SJSA1 (cell line): ENCODE measurements at regions not wholly inside any gene's neighbourhood (a gene's known extent, or its start where the extent isn't known, plus 50 kb on each side); places are given as distances from the start of the nearest gene placed in this dataset.
"Not testable (repeated sequence)": the region's sequence is repeated elsewhere in the genome, so short reads cannot be mapped to it uniquely, and the experiment has no call there.

Experiments
- DNase-seq, 2 experiments: peaks; one replicate each; pipeline ENCODE4 v3.0.0-alpha.2; 2015 to 2020; ENCODE audit warnings: low spot score in 2 of 2, low read depth in 1 of 2
- H3K27ac ChIP-seq: fragments of 250-450 bp; sonication (Bioruptor Pico); 2 replicates; pipeline ENCODE4 v1.5.1; 2020; ENCODE audit warnings: mild to moderate bottlenecking, moderate library complexity
- H3K27me3 ChIP-seq: fragments of 250-450 bp; sonication (Bioruptor Pico); replicated peaks from 2 replicates; pipeline ENCODE4 v1.5.1; 2020; ENCODE audit warnings: mild to moderate bottlenecking, moderate library complexity
- H3K36me3 ChIP-seq: fragments of 250-450 bp; sonication (Bioruptor Pico); 2 replicates; pipeline ENCODE4 v1.5.1; 2020; ENCODE audit warnings: mild to moderate bottlenecking
- H3K4me1 ChIP-seq: fragments of 250-450 bp; sonication (Bioruptor Pico); replicated peaks from 2 replicates; pipeline ENCODE4 v1.6.1; 2021; ENCODE audit warnings: mild to moderate bottlenecking
- H3K4me3 ChIP-seq: fragments of 250-450 bp; sonication (Bioruptor Pico); 2 replicates; pipeline ENCODE4 v1.5.1; 2020; ENCODE audit warnings: mild to moderate bottlenecking
- H3K9me3 ChIP-seq: fragments of 250-450 bp; sonication (Bioruptor Pico); replicated peaks from 2 replicates; pipeline ENCODE4 v1.5.1; 2020; ENCODE audit warnings: mild to moderate bottlenecking

GRCh38 chr18:10147226-10147625 is 233.4 kb downstream of the VAPA start:
- H3K27me3 ChIP-seq, result no peaks in the 10 kb centered on the region
- H3K36me3 ChIP-seq, result no peaks in the 10 kb centered on the region
- DNase-seq, result no peak
- no peaks in the 10 kb centered on the region for H3K9me3 ChIP-seq
- no peak overlapping the region for H3K4me3 ChIP-seq
- H3K27ac ChIP-seq, result no peak overlapping the region
- H3K4me1 ChIP-seq, result peaks cover 5% of the 10 kb centered on the region

DNA sequence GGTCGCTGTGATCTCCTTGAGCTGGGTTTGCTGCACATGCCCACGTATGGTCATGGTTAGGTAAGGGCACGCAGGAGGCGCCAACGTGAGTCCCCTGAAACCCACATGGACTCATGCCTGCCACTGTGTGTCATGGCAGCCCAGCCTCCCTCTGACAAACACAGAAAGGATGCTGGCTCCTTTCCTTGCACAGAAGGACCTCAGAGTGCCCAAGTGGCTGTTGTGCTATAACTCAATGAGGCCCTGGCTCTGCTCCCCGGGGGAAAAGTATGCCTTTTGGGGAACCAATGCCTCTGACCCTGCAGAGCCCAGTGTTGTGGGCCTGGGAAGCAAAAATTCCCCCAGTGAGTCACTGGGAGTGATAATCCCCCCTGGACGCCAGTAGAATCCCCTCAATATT is 233.9 kb downstream of the VAPA start:
- H3K4me3 ChIP-seq, result no peak overlapping the region
- no peaks in the 10 kb centered on the region for H3K36me3 ChIP-seq
- H3K9me3 ChIP-seq, result no peaks in the 10 kb centered on the region
- DNase-seq, result no peak
- no peaks in the 10 kb centered on the region for H3K27me3 ChIP-seq
- H3K4me1 ChIP-seq, result peaks cover under 1% of the 10 kb centered on the region
- H3K27ac ChIP-seq, result no peak overlapping the region

GRCh38 chr18:10148189-10148929 is 234.5 kb downstream of the VAPA start:
- H3K36me3 ChIP-seq, result no peaks in the 10 kb centered on the region
- no peak for DNase-seq
- no peaks in the 10 kb centered on the region for H3K9me3 ChIP-seq
- no peak overlapping the region for H3K4me3 ChIP-seq
- no peak overlapping the region for H3K27ac ChIP-seq
- H3K27me3 ChIP-seq, result no peaks in the 10 kb centered on the region
- no peaks in the 10 kb centered on the region for H3K4me1 ChIP-seq

DNA sequence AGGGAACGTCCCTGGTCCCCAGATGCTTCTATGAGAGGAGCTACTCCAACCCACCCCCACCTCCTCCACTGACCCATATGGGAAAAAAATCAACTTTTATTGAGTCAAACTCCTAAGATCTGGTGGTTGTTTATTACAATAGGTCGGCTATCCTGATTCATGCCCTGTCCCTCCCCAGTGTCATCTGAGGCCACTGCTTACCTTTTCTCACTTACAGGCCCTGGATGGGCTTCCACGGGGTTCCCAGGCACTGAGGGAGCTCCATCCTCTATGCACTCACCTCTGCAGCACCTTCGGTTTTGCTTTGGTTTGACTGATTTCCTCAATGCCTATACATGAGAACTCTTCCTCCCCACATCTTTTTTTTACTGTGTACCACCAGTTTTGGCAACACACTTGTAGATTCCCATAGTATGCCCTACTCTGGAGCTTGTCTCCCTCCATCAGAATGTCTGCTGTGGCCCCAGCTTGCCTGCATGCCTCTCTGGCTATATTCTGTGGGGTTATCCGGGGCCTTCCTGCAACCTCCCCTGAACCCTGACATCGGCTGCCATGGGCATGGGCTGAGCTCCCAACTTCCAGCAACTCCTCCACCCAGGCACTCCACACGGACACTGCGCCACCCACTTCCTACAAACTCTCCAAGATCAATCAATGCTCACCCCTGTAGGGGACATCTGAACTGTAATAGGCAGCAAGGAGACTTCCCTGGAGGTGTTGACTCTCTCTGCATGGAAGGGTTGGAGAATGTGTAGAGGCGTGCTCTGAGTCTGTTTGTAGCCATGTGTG is 236.1 kb downstream of the VAPA start:
- Histone ChIP-seq H3K4me3 (no peak overlapping the region), H3K36me3 (no peaks in the 10 kb centered on the region), H3K27me3 (no peaks in the 10 kb centered on the region), H3K9me3 (no peaks in the 10 kb centered on the region), H3K27ac (no peak overlapping the region), H3K4me1 (no peaks in the 10 kb centered on the region)
- no peak for DNase-seq

DNA sequence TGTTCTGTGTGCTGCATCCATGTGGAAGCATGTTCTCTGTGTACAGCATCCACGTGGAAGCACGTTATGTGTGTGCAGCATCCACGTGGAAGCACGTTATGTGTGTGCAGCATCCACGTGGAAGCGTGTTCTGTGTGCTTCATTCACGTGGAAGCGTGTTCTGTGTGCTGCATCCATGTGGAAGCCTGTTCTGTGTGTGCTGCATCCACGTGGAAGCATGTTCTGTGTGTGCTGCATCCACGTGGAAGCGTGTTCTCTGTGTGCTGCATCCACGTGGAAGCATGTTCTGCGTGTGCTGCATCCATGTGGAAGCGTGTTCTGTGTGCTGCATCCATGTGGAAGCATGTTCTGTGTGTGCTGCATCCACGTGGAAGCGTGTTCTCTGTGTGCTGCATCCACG is 236.8 kb downstream of the VAPA start:
- not testable (repeated sequence) for H3K4me3 ChIP-seq, H3K9me3 ChIP-seq, DNase-seq, H3K36me3 ChIP-seq, H3K4me1 ChIP-seq, H3K27me3 ChIP-seq, H3K27ac ChIP-seq

DNA sequence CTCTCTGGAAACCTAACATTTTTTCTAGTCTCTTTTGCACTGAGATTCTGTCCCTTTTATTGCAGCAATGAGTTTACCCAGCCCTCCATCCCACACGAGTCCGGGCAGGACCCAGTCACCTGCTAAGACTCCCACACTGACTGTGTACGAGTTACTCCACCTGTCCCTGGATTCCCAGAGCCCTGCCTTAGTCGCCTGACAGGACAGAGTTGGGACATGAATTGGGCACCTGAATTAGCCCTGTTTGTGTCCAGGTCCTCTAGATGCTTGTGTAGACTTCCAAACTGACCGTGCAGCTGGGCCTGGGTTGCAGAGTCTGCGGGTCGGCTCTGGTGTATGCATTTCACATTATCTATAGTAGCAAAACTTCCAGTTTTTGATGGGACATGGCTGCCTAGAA is 238.7 kb downstream of the VAPA start:
- no peaks in the 10 kb centered on the region for H3K4me1 ChIP-seq
- DNase-seq, result no peak
- H3K4me3 ChIP-seq, result no peak overlapping the region
- H3K36me3 ChIP-seq, result no peaks in the 10 kb centered on the region
- no peak overlapping the region for H3K27ac ChIP-seq
- H3K9me3 ChIP-seq, result no peaks in the 10 kb centered on the region
- no peaks in the 10 kb centered on the region for H3K27me3 ChIP-seq

- DNase-seq, result no peak
- H3K27ac ChIP-seq, result no peak overlapping the region
- no peaks in the 10 kb centered on the region for H3K27me3 ChIP-seq
- H3K4me3 ChIP-seq, result no peak overlapping the region
- no peaks in the 10 kb centered on the region for H3K36me3 ChIP-seq
- no peaks in the 10 kb centered on the region for H3K4me1 ChIP-seq
- H3K9me3 ChIP-seq, result no peaks in the 10 kb centered on the region
Measured at GRCh38 chr18:10153924-10154752, 240.3 kb downstream of the VAPA start.

DNA sequence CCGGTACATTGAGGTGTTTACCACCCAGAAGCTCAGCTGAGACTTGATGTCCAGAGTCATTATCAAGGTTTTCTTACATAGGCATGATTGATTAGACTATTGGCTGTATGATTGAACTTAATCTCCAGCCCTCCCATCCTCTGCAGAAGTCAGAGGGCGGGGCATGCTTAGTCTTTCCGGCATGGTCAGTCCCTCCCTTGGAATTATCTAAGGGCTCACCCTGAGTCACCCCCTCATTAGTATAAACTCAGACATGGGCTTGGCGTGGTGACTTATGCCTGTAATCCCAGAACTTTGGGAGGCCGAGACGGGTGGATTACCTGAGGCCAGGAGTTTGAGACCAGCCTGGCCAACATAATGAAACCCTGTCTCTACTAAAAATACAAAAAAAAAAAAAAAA is 243.9 kb downstream of the VAPA start:
- H3K36me3 ChIP-seq, result no peaks in the 10 kb centered on the region
- H3K4me1 ChIP-seq, result no peaks in the 10 kb centered on the region
- DNase-seq, result no peak
- no peak overlapping the region for H3K4me3 ChIP-seq
- H3K27ac ChIP-seq, result no peak overlapping the region
- no peaks in the 10 kb centered on the region for H3K9me3 ChIP-seq
- no peaks in the 10 kb centered on the region for H3K27me3 ChIP-seq

GRCh38 chr18:10160251-10160650 is 246.4 kb downstream of the VAPA start:
- no peaks in the 10 kb centered on the region for H3K27me3 ChIP-seq
- H3K36me3 ChIP-seq, result no peaks in the 10 kb centered on the region
- no peaks in the 10 kb centered on the region for H3K9me3 ChIP-seq
- H3K27ac ChIP-seq, result no peak overlapping the region
- no peak for DNase-seq
- H3K4me3 ChIP-seq, result no peak overlapping the region
- H3K4me1 ChIP-seq, result no peaks in the 10 kb centered on the region

GRCh38 chr18:10161315-10161714 is 247.5 kb downstream of the VAPA start:
- Histone ChIP-seq H3K4me1 (no peaks in the 10 kb centered on the region), H3K4me3 (no peak overlapping the region), H3K36me3 (no peaks in the 10 kb centered on the region), H3K27me3 (no peaks in the 10 kb centered on the region), H3K27ac (no peak overlapping the region), H3K9me3 (no peaks in the 10 kb centered on the region)
- no peak for DNase-seq

DNA sequence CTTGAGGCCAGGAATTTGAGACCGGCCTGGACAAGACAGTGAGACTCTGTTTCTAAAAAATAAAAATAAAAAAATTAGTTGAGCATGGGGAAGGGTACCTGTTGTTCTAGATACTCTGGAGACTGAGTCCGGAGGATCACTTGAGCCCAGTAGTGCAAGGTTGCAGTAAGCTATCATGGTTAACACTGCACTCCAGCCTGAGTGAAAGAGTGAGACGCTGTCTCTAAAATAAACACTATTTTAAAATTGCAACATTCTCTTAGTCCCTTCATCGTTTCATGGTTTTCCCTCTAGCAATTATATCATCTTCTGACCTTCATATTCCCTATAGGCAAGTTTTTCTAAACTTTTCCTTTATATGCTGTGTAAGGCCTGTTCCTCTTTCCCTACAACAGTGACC is 248.5 kb downstream of the VAPA start:
- no peaks in the 10 kb centered on the region for H3K36me3 ChIP-seq
- no peak overlapping the region for H3K27ac ChIP-seq
- H3K9me3 ChIP-seq, result no peaks in the 10 kb centered on the region
- DNase-seq, result no peak
- no peaks in the 10 kb centered on the region for H3K27me3 ChIP-seq
- H3K4me3 ChIP-seq, result no peak overlapping the region
- no peaks in the 10 kb centered on the region for H3K4me1 ChIP-seq

GRCh38 chr18:10164271-10165071 is 250.7 kb downstream of the VAPA start:
- Histone ChIP-seq H3K27ac (no peak overlapping the region), H3K27me3 (no peaks in the 10 kb centered on the region), H3K9me3 (no peaks in the 10 kb centered on the region), H3K4me1 (no peaks in the 10 kb centered on the region), H3K36me3 (no peaks in the 10 kb centered on the region), H3K4me3 (no peak overlapping the region)
- no peak for DNase-seq

GRCh38 chr18:10166164-10166807 is 252.5 kb downstream of the VAPA start:
- H3K27ac ChIP-seq, result no peak overlapping the region
- H3K36me3 ChIP-seq, result no peaks in the 10 kb centered on the region
- H3K9me3 ChIP-seq, result no peaks in the 10 kb centered on the region
- H3K4me3 ChIP-seq, result no peak overlapping the region
- H3K4me1 ChIP-seq, result no peaks in the 10 kb centered on the region
- no peak for DNase-seq
- H3K27me3 ChIP-seq, result no peaks in the 10 kb centered on the region
